GM12891 (cell line): ENCODE measurements at regions not wholly inside any gene's neighbourhood (a gene's known extent, or its start where the extent isn't known, plus 50 kb on each side); places are given as distances from the start of the nearest gene placed in this dataset.

Source experiments
- PAX5 ChIP-seq: IDR thresholded peaks from 2 replicates; pipeline ENCODE4 v1.6.1; 2011; ENCODE audit warnings: low read length, moderate library complexity, mild to moderate bottlenecking; ENCODE audit not compliant: insufficient read depth, severe bottlenecking
- POLR2A ChIP-seq: IDR thresholded peaks from 2 replicates; pipeline ENCODE4 v1.6.1; 2011; ENCODE audit warnings: low read depth, low read length, control low read depth
- POLR2AphosphoS5 ChIP-seq: IDR thresholded peaks from 2 replicates; pipeline ENCODE4 v1.6.1; 2011; ENCODE audit warnings: low read depth, low read length, control low read depth

DNA sequence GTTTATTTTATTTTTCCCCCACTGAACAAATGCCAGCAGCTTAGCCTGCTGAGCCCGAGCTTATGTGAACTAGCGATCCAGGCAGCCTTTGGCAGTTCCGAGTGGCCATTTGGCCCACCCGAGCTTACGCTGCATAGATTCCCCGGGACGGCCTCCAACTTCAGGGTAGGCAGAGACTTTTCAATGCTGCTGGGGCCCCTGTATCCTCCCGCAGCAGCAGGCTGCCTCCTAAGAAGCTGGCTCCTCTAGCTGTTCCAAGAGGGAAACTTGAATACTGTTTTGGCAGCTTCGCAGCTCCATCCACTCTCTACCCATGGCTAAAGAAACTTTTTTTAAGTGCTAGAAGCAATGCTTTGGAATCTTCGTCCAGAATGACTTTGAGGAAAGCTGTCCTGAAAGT lies 295.2 kb downstream of the SS18 start:
- TF ChIP-seq POLR2AphosphoS5 (no peak), PAX5 (no peak), POLR2A (no peak)
